ENCODE measurements at regions not wholly inside any gene's neighbourhood (a gene's known extent, or its start where the extent isn't known, plus 50 kb on each side); places are given as distances from the start of the nearest gene placed in this dataset.

- Histone ChIP-seq H3K9me3 (ENCODE audit: insufficient read depth in 2 of 2, low read depth in 1 of 2, low read length in 1 of 2) (no peaks in the 10 kb centered on the region), H3K79me1 (ENCODE audit: low read depth, low read length) (no peaks in the 10 kb centered on the region), H3K14ac (ENCODE audit: insufficient read length) (no peak overlapping the region), H2AK5ac (ENCODE audit: low read depth, low read length) (no peak overlapping the region), H2AFZ (ENCODE audit: low read length) (no peak overlapping the region), H4K8ac (ENCODE audit: extremely low read depth, insufficient read depth, low read length) (no peak overlapping the region), H3K9ac (replicated peaks in 1 of 4; ENCODE audit: extremely low read depth in 1 of 4, low read depth in 3 of 4, low read length in 3 of 4) (no peak overlapping the region), H3K18ac (ENCODE audit: extremely low read depth, low read length) (no peak overlapping the region), H3K4me1 (replicated peaks in 1 of 4; ENCODE audit: control insufficient read depth in 3 of 4, insufficient read depth in 4 of 4, low read length in 3 of 4) (no peaks in the 10 kb centered on the region), H4K5ac (ENCODE audit: insufficient read length, low read depth, low read length) (no peak overlapping the region), H3K79me2 (ENCODE audit: control insufficient read depth in 1 of 2, insufficient read depth in 2 of 2, low read length in 2 of 2) (no peaks in the 10 kb centered on the region), H2BK12ac (ENCODE audit: low read depth, low read length) (no peak overlapping the region), H4K91ac (replicated peaks; ENCODE audit: insufficient read length, low read length) (no peak overlapping the region), H2BK120ac (replicated peaks; ENCODE audit: low read depth, low read length) (no peak overlapping the region), H4K20me1 (replicated peaks in 1 of 2; ENCODE audit: control insufficient read depth in 1 of 2, insufficient read depth in 2 of 2, low read length in 2 of 2) (no peaks in the 10 kb centered on the region), H3K23ac (ENCODE audit: insufficient read length) (no peak overlapping the region), H3K27ac (ENCODE audit: low read depth, low read length) (no peak overlapping the region), H2BK15ac (ENCODE audit: low read length) (no peak overlapping the region), H3K36me3 (ENCODE audit: control insufficient read depth in 2 of 4, insufficient read depth in 4 of 4, low read length in 3 of 4) (no peaks in the 10 kb centered on the region), H3K4me2 (ENCODE audit: insufficient read depth in 1 of 2, low read depth in 2 of 2, low read length in 2 of 2) (no peak overlapping the region), H3K27me3 (replicated peaks in 1 of 4; ENCODE audit: control insufficient read depth in 3 of 4, extremely low read depth in 1 of 4, insufficient read depth in 3 of 4, low read length in 3 of 4) (no peaks in the 10 kb centered on the region; a peak in 1 of 7 replicates), H3K56ac (replicated peaks; ENCODE audit: insufficient read length, low read depth, low read length) (no peak overlapping the region), H3K4me3 (ENCODE audit: extremely low read depth in 1 of 4, insufficient read depth in 2 of 4, low read depth in 3 of 4, low read length in 4 of 4) (no peak overlapping the region), H3K23me2 (ENCODE audit: low read depth, low read length) (no peaks in the 10 kb centered on the region), H2BK5ac (ENCODE audit: low read depth, low read length) (no peak overlapping the region), H2BK20ac (ENCODE audit: low read length) (no peak overlapping the region), H3K4ac (replicated peaks; ENCODE audit: insufficient read length, low read depth, low read length) (no peak overlapping the region)
- FAIRE-seq = no peak
- 85% methylated on average over 3 of the region's 3 CpGs; no CpG with 5 or more reads in 1 of the 2 experiments for WGBS, 2 experiments (ENCODE audit: extremely low coverage in 1 of 2, insufficient coverage in 1 of 2, insufficient read length in 1 of 2, insufficient replicate concordance in 2 of 2, low coverage in 1 of 2, low lambda C conversion rate in 2 of 2, missing lambda C conversion rate in 1 of 2)
- DNase-seq (ENCODE audit: low read depth in 1 of 2, low spot score in 2 of 2) = no peak
- ChIA-PET CTCF (ENCODE audit: partially characterized antibody) (interaction anchor here (1.5 kb wide), 1 partner anchor 91 kb away, joined by 3 read pairs; no protein-coding TSS in a partner anchor), POLR2A (ENCODE audit: partially characterized antibody) (no interaction called here)
- TF ChIP-seq, protein P1, sequence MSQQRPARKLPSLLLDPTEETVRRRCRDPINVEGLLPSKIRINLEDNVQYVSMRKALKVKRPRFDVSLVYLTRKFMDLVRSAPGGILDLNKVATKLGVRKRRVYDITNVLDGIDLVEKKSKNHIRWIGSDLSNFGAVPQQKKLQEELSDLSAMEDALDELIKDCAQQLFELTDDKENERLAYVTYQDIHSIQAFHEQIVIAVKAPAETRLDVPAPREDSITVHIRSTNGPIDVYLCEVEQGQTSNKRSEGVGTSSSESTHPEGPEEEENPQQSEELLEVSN (IDR thresholded peaks at IDR 0.05) = no peak
- TF ChIP-seq HDAC2 (IDR thresholded peaks at IDR 0.05; ENCODE audit: borderline replicate concordance in 1 of 2, low read depth in 2 of 2, low read length in 2 of 2) (no peak), SRF (IDR thresholded peaks at IDR 0.05; ENCODE audit: low read depth, low read length) (no peak), SP2 (IDR thresholded peaks at IDR 0.05; ENCODE audit: low read length) (no peak)
Observed at GRCh38 chr1:55368698-55369097, 153.5 kb upstream of the USP24 start.
